WTC11 (cell line): ENCODE measurements at regions not wholly inside any gene's neighbourhood (a gene's known extent, or its start where the extent isn't known, plus 50 kb on each side); places are given as distances from the start of the nearest gene placed in this dataset.

ENCODE experiments used
- ATAC-seq: fragments of 200-7000 bp; cut with Tn5 transposase; 2 replicates; pipeline ENCODE4 v1.10.0; 2021; ENCODE audit warnings: mild to moderate bottlenecking, moderate library complexity
- CTCF ChIA-PET: fragments of 300-600 bp; sonication (Branson Sonifier 250); formaldehyde crosslinking; loops from one replicate; lab custom pipeline; 2021; ENCODE audit warnings: antibody characterized with exemption; lab: Charles Lee
- POLR2A ChIA-PET: fragments of 350-600 bp; sonication (Branson Sonifier 250); formaldehyde crosslinking; loops from one replicate; lab custom pipeline; 2021; ENCODE audit warnings: antibody characterized with exemption; lab: Charles Lee
- DNase-seq: peaks from one replicate; pipeline ENCODE4 v3.0.0; 2021; ENCODE audit warnings: low spot score
- H3K27ac Mint-ChIP-seq: 2 replicates; pipeline ENCODE4 v1.8.0; 2021; ENCODE audit warnings: mixed read lengths
- H3K27me3 Mint-ChIP-seq: 2 replicates; pipeline ENCODE4 v1.8.0; 2021; ENCODE audit warnings: low read depth, mild to moderate bottlenecking, moderate library complexity, mixed read lengths
- H3K36me3 Mint-ChIP-seq: 2 replicates; pipeline ENCODE4 v1.8.0; 2021; ENCODE audit warnings: mixed read lengths
- H3K4me1 Mint-ChIP-seq: 2 replicates; pipeline ENCODE4 v1.8.0; 2022; ENCODE audit warnings: mixed read lengths
- H3K4me3 Mint-ChIP-seq: 2 replicates; pipeline ENCODE4 v1.8.0; 2021; ENCODE audit warnings: mild to moderate bottlenecking, moderate library complexity, mixed read lengths
- H3K9me3 Mint-ChIP-seq: 2 replicates; pipeline ENCODE4 v1.8.0; 2021; ENCODE audit warnings: mixed read lengths
- ATF1 ChIP-seq: sonication (generic); formaldehyde crosslinking; IDR thresholded peaks from 2 replicates; pipeline ENCODE4 v1.8.1; 2023; ENCODE audit warnings: mild to moderate bottlenecking, moderate library complexity, missing genetic modification reagents
- CBFB ChIP-seq: sonication (generic); formaldehyde crosslinking; IDR thresholded peaks from 2 replicates; pipeline ENCODE4 v1.8.1; 2022; ENCODE audit warnings: mild to moderate bottlenecking, low read depth, missing genetic modification reagents
- CREB1 ChIP-seq: sonication (generic); formaldehyde crosslinking; IDR thresholded peaks from 2 replicates; pipeline ENCODE4 v1.8.0; 2023; ENCODE audit warnings: mild to moderate bottlenecking, missing genetic modification reagents
- E2F1 ChIP-seq: sonication (generic); formaldehyde crosslinking; IDR thresholded peaks from 2 replicates; pipeline ENCODE4 v1.8.0; 2022; ENCODE audit warnings: mild to moderate bottlenecking, missing genetic modification reagents
- FOXJ3 ChIP-seq: sonication (generic); formaldehyde crosslinking; IDR thresholded peaks from 2 replicates; pipeline ENCODE4 v1.9.0; 2021; ENCODE audit warnings: missing genetic modification reagents, mild to moderate bottlenecking, borderline replicate concordance
- MYBL2 ChIP-seq: sonication (generic); formaldehyde crosslinking; IDR thresholded peaks from 2 replicates; pipeline ENCODE4 v1.8.1; 2023; ENCODE audit warnings: mild to moderate bottlenecking, moderate library complexity, missing genetic modification reagents
- NFE2L1 ChIP-seq: sonication (generic); formaldehyde crosslinking; IDR thresholded peaks from 2 replicates; pipeline ENCODE4 v1.8.1; 2023; ENCODE audit warnings: missing genetic modification reagents
- PRDM15 ChIP-seq: sonication (generic); formaldehyde crosslinking; IDR thresholded peaks from 2 replicates; pipeline ENCODE4 v1.8.0; 2022; ENCODE audit warnings: missing genetic modification reagents
- SMAD4 ChIP-seq: sonication (generic); formaldehyde crosslinking; IDR thresholded peaks from 2 replicates; pipeline ENCODE4 v1.8.0; 2022; ENCODE audit warnings: mild to moderate bottlenecking, missing genetic modification reagents
- TEAD4 ChIP-seq: sonication (generic); formaldehyde crosslinking; IDR thresholded peaks from 2 replicates; pipeline ENCODE4 v1.8.0; 2022; ENCODE audit warnings: mild to moderate bottlenecking, missing genetic modification reagents
- ZBTB21 ChIP-seq: sonication (generic); formaldehyde crosslinking; IDR thresholded peaks from 2 replicates; pipeline ENCODE4 v1.8.1; 2023; ENCODE audit warnings: mild to moderate bottlenecking, missing genetic modification reagents, borderline replicate concordance
- ZNF263 ChIP-seq: sonication (generic); formaldehyde crosslinking; IDR thresholded peaks from 2 replicates; pipeline ENCODE4 v1.8.1; 2022; ENCODE audit warnings: low read depth, mild to moderate bottlenecking, moderate library complexity, missing genetic modification reagents
- ZNF416 ChIP-seq: fragments of 250-450 bp; sonication (Bioruptor Pico); IDR thresholded peaks from 2 replicates; pipeline ENCODE4 v1.9.0; 2021; ENCODE audit warnings: mild to moderate bottlenecking, inconsistent platforms
- TF ChIP-seq, protein P1 (sequence below): sonication (generic); formaldehyde crosslinking; IDR thresholded peaks from 2 replicates; pipeline ENCODE4 v1.8.1; 2023; ENCODE audit warnings: mild to moderate bottlenecking, missing genetic modification reagents, moderate library complexity
- TF ChIP-seq, protein P2 (sequence below): fragments of 250-450 bp; sonication (Bioruptor Pico); IDR thresholded peaks from 2 replicates; pipeline ENCODE4 v1.9.0; 2021; ENCODE audit warnings: mild to moderate bottlenecking, borderline replicate concordance

GRCh38 chr4:137390707-137391106 is 141.6 kb downstream of the PCDH18 start:
- DNase-seq, result no peak
- H3K27me3 Mint-ChIP-seq, result no peaks in the 10 kb centered on the region
- H3K27ac Mint-ChIP-seq, result no peak overlapping the region
- TF ChIP-seq CREB1 (CRISPR knock-in tag), result no peak
- no peak for TF ChIP-seq CBFB
- TF ChIP-seq E2F1 (CRISPR knock-in tag), result no peak
- H3K36me3 Mint-ChIP-seq, result no peaks in the 10 kb centered on the region
- H3K4me3 Mint-ChIP-seq, result no peak overlapping the region
- no peaks in the 10 kb centered on the region for H3K4me1 Mint-ChIP-seq
- CTCF ChIA-PET, result no interaction called here
- ATAC-seq, result no peak
- H3K9me3 Mint-ChIP-seq, result no peaks in the 10 kb centered on the region
- POLR2A ChIA-PET, result no interaction called here

DNA sequence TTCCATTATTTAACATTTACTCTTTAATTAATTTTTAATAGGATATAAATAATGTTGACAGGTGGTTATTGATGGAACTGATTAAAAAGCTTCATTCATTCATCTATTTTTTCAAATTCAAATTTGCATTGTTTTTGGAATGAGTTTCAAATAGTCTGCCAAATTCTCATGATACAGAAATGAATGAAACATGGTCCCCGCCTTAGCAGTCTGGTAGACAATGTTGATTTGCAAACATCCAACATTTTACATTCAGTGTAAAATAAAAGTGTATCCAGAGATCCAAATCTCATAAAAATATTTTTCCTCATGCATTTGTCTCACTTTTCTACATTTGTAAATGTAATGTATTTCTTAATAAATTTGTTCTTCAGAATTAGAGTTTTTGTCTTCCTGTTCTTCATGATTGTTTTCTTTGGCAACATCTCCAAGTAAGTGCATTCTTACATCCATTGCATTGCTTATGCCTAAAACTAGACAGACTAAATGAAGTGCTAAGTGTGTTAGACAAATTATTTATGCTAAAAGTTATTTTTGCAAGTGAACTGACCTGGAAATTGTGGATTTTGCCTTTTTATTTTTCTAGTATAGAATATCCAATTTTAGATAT is 142.3 kb downstream of the PCDH18 start:
- Mint-ChIP-seq H3K27ac (no peak overlapping the region), H3K36me3 (no peaks in the 10 kb centered on the region), H3K9me3 (no peaks in the 10 kb centered on the region)
- CTCF ChIA-PET, result no interaction called here
- POLR2A ChIA-PET, result no interaction called here
- DNase-seq, result no peak
- TF ChIP-seq SMAD4 (CRISPR knock-in tag) (no peak), TEAD4 (CRISPR knock-in tag) (no peak), FOXJ3 (CRISPR knock-in tag) (no peak), ZNF416 (CRISPR knock-in tag) (no peak)
- TF ChIP-seq, protein P1, sequence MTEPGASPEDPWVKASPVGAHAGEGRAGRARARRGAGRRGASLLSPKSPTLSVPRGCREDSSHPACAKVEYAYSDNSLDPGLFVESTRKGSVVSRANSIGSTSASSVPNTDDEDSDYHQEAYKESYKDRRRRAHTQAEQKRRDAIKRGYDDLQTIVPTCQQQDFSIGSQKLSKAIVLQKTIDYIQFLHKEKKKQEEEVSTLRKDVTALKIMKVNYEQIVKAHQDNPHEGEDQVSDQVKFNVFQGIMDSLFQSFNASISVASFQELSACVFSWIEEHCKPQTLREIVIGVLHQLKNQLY, result no peak
- TF ChIP-seq, protein P2, sequence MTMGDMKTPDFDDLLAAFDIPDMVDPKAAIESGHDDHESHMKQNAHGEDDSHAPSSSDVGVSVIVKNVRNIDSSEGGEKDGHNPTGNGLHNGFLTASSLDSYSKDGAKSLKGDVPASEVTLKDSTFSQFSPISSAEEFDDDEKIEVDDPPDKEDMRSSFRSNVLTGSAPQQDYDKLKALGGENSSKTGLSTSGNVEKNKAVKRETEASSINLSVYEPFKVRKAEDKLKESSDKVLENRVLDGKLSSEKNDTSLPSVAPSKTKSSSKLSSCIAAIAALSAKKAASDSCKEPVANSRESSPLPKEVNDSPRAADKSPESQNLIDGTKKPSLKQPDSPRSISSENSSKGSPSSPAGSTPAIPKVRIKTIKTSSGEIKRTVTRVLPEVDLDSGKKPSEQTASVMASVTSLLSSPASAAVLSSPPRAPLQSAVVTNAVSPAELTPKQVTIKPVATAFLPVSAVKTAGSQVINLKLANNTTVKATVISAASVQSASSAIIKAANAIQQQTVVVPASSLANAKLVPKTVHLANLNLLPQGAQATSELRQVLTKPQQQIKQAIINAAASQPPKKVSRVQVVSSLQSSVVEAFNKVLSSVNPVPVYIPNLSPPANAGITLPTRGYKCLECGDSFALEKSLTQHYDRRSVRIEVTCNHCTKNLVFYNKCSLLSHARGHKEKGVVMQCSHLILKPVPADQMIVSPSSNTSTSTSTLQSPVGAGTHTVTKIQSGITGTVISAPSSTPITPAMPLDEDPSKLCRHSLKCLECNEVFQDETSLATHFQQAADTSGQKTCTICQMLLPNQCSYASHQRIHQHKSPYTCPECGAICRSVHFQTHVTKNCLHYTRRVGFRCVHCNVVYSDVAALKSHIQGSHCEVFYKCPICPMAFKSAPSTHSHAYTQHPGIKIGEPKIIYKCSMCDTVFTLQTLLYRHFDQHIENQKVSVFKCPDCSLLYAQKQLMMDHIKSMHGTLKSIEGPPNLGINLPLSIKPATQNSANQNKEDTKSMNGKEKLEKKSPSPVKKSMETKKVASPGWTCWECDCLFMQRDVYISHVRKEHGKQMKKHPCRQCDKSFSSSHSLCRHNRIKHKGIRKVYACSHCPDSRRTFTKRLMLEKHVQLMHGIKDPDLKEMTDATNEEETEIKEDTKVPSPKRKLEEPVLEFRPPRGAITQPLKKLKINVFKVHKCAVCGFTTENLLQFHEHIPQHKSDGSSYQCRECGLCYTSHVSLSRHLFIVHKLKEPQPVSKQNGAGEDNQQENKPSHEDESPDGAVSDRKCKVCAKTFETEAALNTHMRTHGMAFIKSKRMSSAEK (CRISPR knock-in tag), result no peak
- TF ChIP-seq, all 79 proteins: peak for 0
- ATAC-seq, result no peak
- Mint-ChIP-seq H3K4me1 (no peaks in the 10 kb centered on the region), H3K4me3 (no peak overlapping the region), H3K27me3 (no peaks in the 10 kb centered on the region)

DNA sequence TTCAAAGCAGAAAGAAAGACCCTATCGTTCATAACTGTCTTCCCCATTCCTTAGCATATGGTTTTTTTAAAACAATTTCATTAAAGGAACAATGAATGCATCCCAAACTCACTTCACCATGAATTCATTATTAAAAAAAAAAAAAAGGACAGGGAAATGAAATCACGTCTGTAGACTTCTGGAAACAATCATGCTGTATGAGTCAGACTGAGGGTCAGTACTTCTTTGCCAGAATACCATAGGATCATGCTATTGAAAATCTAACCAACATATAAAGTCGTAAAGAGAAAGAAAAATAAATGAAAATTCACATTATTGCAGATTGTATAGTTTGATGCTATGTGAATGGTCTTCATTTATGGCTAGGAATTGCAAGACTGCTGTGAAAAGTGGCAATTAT is 144.4 kb downstream of the PCDH18 start:
- POLR2A ChIA-PET, result no interaction called here
- no peaks in the 10 kb centered on the region for H3K36me3 Mint-ChIP-seq
- CTCF ChIA-PET, result no interaction called here
- no peaks in the 10 kb centered on the region for H3K4me1 Mint-ChIP-seq
- no peak for DNase-seq
- ATAC-seq, result no peak
- no peak overlapping the region for H3K4me3 Mint-ChIP-seq
- H3K27me3 Mint-ChIP-seq, result no peaks in the 10 kb centered on the region
- TF ChIP-seq ATF1 (CRISPR knock-in tag), result no peak
- TF ChIP-seq ZBTB21, result no peak
- no peak for TF ChIP-seq ZNF263 (CRISPR knock-in tag)
- TF ChIP-seq PRDM15, result no peak
- TF ChIP-seq MYBL2 (CRISPR knock-in tag), result no peak
- no peak for TF ChIP-seq FOXJ3 (CRISPR knock-in tag)
- TF ChIP-seq NFE2L1 (CRISPR knock-in tag), result no peak
- no peaks in the 10 kb centered on the region for H3K9me3 Mint-ChIP-seq
- no peak overlapping the region for H3K27ac Mint-ChIP-seq
